Chondrocyte (in vitro differentiated cells): ENCODE measurements at regions not wholly inside any gene's neighbourhood (a gene's known extent, or its start where the extent isn't known, plus 50 kb on each side); places are given as distances from the start of the nearest gene placed in this dataset.

Experiments
- DNase-seq: peaks from one replicate; pipeline ENCODE4 v3.0.0; 2021; ENCODE audit warnings: mixed read lengths, low spot score
- H3K27ac Mint-ChIP-seq: one replicate; pipeline ENCODE4 v1.8.0; 2021; ENCODE audit warnings: mild to moderate bottlenecking, moderate library complexity, mixed read lengths; ENCODE audit not compliant: unreplicated experiment
- H3K27me3 Mint-ChIP-seq: 2 replicates; pipeline ENCODE4 v1.8.0; 2021; ENCODE audit warnings: low read depth, mixed read lengths
- H3K36me3 Mint-ChIP-seq: 2 replicates; pipeline ENCODE4 v1.8.0; 2021; ENCODE audit warnings: low read depth, mixed read lengths
- H3K4me1 Mint-ChIP-seq: 2 replicates; pipeline ENCODE4 v1.8.0; 2021; ENCODE audit warnings: low read depth, mild to moderate bottlenecking, mixed read lengths
- H3K4me3 Mint-ChIP-seq: one replicate; pipeline ENCODE4 v1.8.0; 2021; ENCODE audit warnings: mild to moderate bottlenecking, moderate library complexity, mixed read lengths; ENCODE audit not compliant: unreplicated experiment
- H3K9me3 Mint-ChIP-seq: 2 replicates; pipeline ENCODE4 v1.8.0; 2021; ENCODE audit warnings: low read depth, mixed read lengths
- CTCF ChIP-seq: fragments of 200-600 bp; sonication (generic); IDR thresholded peaks from 2 replicates; pipeline ENCODE4 v1.5.0; 2021; ENCODE audit warnings: antibody characterized with exemption, mild to moderate bottlenecking, moderate library complexity

GRCh38 chr5:73263001-73263710 is 90.2 kb downstream of the TMEM174 start:
- TF ChIP-seq CTCF = no peak
- H3K36me3 Mint-ChIP-seq = no peaks in the 10 kb centered on the region
- H3K4me3 Mint-ChIP-seq = no peak overlapping the region
- H3K27me3 Mint-ChIP-seq = peaks cover 9% of the 10 kb centered on the region
- no peaks in the 10 kb centered on the region for H3K9me3 Mint-ChIP-seq
- H3K4me1 Mint-ChIP-seq = peaks cover 9% of the 10 kb centered on the region
- H3K27ac Mint-ChIP-seq = no peak overlapping the region
- DNase-seq = no peak

GRCh38 chr5:73256862-73257261 is 83.9 kb downstream of the TMEM174 start:
- H3K36me3 Mint-ChIP-seq = peaks cover 2% of the 10 kb centered on the region
- peaks cover 17% of the 10 kb centered on the region for H3K27me3 Mint-ChIP-seq
- H3K4me1 Mint-ChIP-seq = no peaks in the 10 kb centered on the region
- no peak for DNase-seq
- H3K9me3 Mint-ChIP-seq = peaks cover 9% of the 10 kb centered on the region
- H3K27ac Mint-ChIP-seq = no peak overlapping the region
- no peak for TF ChIP-seq CTCF
- no peak overlapping the region for H3K4me3 Mint-ChIP-seq

- Mint-ChIP-seq H3K4me1 (no peaks in the 10 kb centered on the region), H3K4me3 (no peak overlapping the region), H3K36me3 (peaks cover 2% of the 10 kb centered on the region), H3K27ac (no peak overlapping the region), H3K27me3 (peaks cover 15% of the 10 kb centered on the region), H3K9me3 (peaks cover 9% of the 10 kb centered on the region)
- TF ChIP-seq CTCF = no peak
- no peak for DNase-seq
Observed at GRCh38 chr5:73256462-73256861, 83.5 kb downstream of the TMEM174 start.

- no peaks in the 10 kb centered on the region for H3K4me1 Mint-ChIP-seq
- no peak overlapping the region for H3K4me3 Mint-ChIP-seq
- DNase-seq = no peak
- H3K9me3 Mint-ChIP-seq = peaks cover 9% of the 10 kb centered on the region
- H3K27ac Mint-ChIP-seq = no peak overlapping the region
- no peak for TF ChIP-seq CTCF
- peaks cover 14% of the 10 kb centered on the region for H3K27me3 Mint-ChIP-seq
- H3K36me3 Mint-ChIP-seq = peaks cover 2% of the 10 kb centered on the region
Observed at GRCh38 chr5:73256012-73256411, 83.0 kb downstream of the TMEM174 start.

GRCh38 chr5:73254642-73255041 is 81.6 kb downstream of the TMEM174 start:
- peaks cover 15% of the 10 kb centered on the region for H3K27me3 Mint-ChIP-seq
- TF ChIP-seq CTCF = no peak
- H3K27ac Mint-ChIP-seq = no peak overlapping the region
- no peak overlapping the region for H3K4me3 Mint-ChIP-seq
- H3K4me1 Mint-ChIP-seq = peaks cover 9% of the 10 kb centered on the region
- peaks cover 2% of the 10 kb centered on the region for H3K36me3 Mint-ChIP-seq
- peaks cover 9% of the 10 kb centered on the region for H3K9me3 Mint-ChIP-seq
- DNase-seq = no peak
